ENCODE measurements at regions not wholly inside any gene's neighbourhood (a gene's known extent, or its start where the extent isn't known, plus 50 kb on each side); places are given as distances from the start of the nearest gene placed in this dataset.

DNA sequence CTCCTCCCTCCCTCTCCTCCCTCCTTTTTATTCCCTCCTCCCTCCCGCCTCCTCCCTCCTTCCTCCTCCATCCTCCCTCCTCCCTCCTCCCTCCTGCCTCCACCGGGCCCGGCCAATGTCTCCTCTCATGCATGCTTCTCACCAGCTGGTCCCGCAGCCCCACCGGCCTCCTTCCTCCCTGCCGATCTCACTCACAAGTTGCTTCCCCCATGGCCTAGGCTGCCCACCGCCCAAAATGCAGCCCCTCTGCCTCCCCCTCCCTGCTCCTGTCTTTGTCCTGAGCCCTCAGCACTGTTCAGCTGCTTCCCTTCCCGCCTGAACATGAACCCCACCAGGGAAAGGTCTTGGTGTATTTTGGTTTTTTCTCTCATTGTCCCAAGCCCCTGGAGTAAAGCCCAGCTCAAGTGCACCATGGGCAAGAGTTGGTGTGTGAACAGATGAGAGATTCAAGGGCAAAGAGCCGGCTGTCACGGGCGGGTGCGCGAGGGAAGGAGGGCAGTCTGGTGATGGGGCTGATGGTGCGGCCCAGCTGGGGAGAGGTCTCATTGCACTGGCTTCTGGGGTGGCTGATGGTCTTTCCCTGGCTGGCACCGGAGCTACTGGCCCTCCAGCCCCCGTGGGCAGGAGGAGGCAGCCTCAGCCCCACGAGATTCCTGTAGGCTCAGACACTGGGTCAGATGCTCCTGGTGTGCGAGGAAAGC is 117.6 kb downstream of the TWIST2 start:
- in situ Hi-C loops (cut with HindIII; ENCODE audit: extremely low pct_ligation_motif_present, low pct_unique_long_range_greater_than_20kb), result no loop called here
- peaks cover 13 to 70% of the 10 kb centered on the region in 2 experiments; a peak in 4 of 5 replicates for H3K27me3 ChIP-seq (ENCODE audit: control insufficient read depth in 1 of 2, insufficient read depth in 2 of 2, low read length in 2 of 2)
- BruUV-seq (replicated peaks), result no TSS peak
- FAIRE-seq, result no peak
- H3K9me3 ChIP-seq (ENCODE audit: low read length), result no peaks in the 10 kb centered on the region
- H3K27ac ChIP-seq (ENCODE audit: extremely low read length, insufficient read depth, low read length), result no peak overlapping the region
- H3K4me2 ChIP-seq (ENCODE audit: low read depth, low read length), result no peak overlapping the region
- H3K4me1 ChIP-seq (ENCODE audit: insufficient read depth, low read length), result no peaks in the 10 kb centered on the region
- H3K79me2 ChIP-seq (ENCODE audit: insufficient read depth, low read length), result no peaks in the 10 kb centered on the region
- no peak overlapping the region for H3K4me3 ChIP-seq (replicated peaks in 1 of 3; ENCODE audit: insufficient read depth in 1 of 3, low read depth in 2 of 3, low read length in 3 of 3)
- no peak for ATAC-seq
- ChIA-PET POLR2A (no interaction called here), CTCF (ENCODE audit: low intra/inter-chr PET ratio, low total read pairs) (no interaction called here)
- no peak overlapping the region for H2AFZ ChIP-seq (ENCODE audit: low read length)
- WGBS (ENCODE audit: low lambda C conversion rate), result 28% methylated on average over 17 of the region's 18 CpGs
- DNase-seq (ENCODE audit: low spot score), result no peak
- no peaks in the 10 kb centered on the region for H4K20me1 ChIP-seq (ENCODE audit: insufficient read depth, low read length)
- intact Hi-C loops (cut with micrococcal nuclease; ENCODE audit: unreplicated experiment), result no loop called here
- H3K36me3 ChIP-seq (replicated peaks in 1 of 2; ENCODE audit: control insufficient read depth in 1 of 2, insufficient read depth in 2 of 2, low read length in 2 of 2), result no peaks in the 10 kb centered on the region
- no peak overlapping the region for H3K9ac ChIP-seq (ENCODE audit: insufficient read depth, low read depth, low read length)
- TF ChIP-seq ATF2 (CRISPR knock-in tag; IDR thresholded peaks at IDR 0.05) (no peak), TBX3 (IDR thresholded peaks at IDR 0.05; ENCODE audit: borderline replicate concordance) (no peak), WIZ (CRISPR knock-in tag; IDR thresholded peaks at IDR 0.05) (no peak), SMARCE1 (IDR thresholded peaks at IDR 0.05; ENCODE audit: borderline replicate concordance) (no peak), PHF20 (CRISPR knock-in tag; IDR thresholded peaks at IDR 0.05) (no peak), MTA3 (CRISPR knock-in tag; IDR thresholded peaks at IDR 0.05) (no peak), NR2F2 (IDR thresholded peaks at IDR 0.05; ENCODE audit: borderline replicate concordance, low read depth) (no peak), ZNF646 (CRISPR knock-in tag; IDR thresholded peaks at IDR 0.05) (no peak), IKZF5 (CRISPR knock-in tag; IDR thresholded peaks at IDR 0.05) (no peak), ZNF282 (IDR thresholded peaks at IDR 0.05; ENCODE audit: partially characterized antibody) (no peak)
- TF ChIP-seq, protein P1, sequence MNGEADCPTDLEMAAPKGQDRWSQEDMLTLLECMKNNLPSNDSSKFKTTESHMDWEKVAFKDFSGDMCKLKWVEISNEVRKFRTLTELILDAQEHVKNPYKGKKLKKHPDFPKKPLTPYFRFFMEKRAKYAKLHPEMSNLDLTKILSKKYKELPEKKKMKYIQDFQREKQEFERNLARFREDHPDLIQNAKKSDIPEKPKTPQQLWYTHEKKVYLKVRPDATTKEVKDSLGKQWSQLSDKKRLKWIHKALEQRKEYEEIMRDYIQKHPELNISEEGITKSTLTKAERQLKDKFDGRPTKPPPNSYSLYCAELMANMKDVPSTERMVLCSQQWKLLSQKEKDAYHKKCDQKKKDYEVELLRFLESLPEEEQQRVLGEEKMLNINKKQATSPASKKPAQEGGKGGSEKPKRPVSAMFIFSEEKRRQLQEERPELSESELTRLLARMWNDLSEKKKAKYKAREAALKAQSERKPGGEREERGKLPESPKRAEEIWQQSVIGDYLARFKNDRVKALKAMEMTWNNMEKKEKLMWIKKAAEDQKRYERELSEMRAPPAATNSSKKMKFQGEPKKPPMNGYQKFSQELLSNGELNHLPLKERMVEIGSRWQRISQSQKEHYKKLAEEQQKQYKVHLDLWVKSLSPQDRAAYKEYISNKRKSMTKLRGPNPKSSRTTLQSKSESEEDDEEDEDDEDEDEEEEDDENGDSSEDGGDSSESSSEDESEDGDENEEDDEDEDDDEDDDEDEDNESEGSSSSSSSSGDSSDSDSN (CRISPR knock-in tag; IDR thresholded peaks at IDR 0.05), result no peak
- TF ChIP-seq, protein P2, sequence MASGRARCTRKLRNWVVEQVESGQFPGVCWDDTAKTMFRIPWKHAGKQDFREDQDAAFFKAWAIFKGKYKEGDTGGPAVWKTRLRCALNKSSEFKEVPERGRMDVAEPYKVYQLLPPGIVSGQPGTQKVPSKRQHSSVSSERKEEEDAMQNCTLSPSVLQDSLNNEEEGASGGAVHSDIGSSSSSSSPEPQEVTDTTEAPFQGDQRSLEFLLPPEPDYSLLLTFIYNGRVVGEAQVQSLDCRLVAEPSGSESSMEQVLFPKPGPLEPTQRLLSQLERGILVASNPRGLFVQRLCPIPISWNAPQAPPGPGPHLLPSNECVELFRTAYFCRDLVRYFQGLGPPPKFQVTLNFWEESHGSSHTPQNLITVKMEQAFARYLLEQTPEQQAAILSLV (CRISPR knock-in tag; IDR thresholded peaks at IDR 0.05; ENCODE audit: borderline replicate concordance), result no peak
